Glomerular visceral epithelial cell (primary cell): ENCODE measurements at regions not wholly inside any gene's neighbourhood (a gene's known extent, or its start where the extent isn't known, plus 50 kb on each side); places are given as distances from the start of the nearest gene placed in this dataset.
A peak's percentile ranks its signal among the peaks of the same experiment; 100 is the strongest.
"Not testable (repeated sequence)": the region's sequence is repeated elsewhere in the genome, so short reads cannot be mapped to it uniquely, and the experiment has no call there.

Source experiments
- DNase-seq: peaks from one replicate; pipeline ENCODE4 v3.0.0-alpha.2; 2016; ENCODE audit errors: extremely low spot score

GRCh38 chr1:191662746-191663145 is 495.5 kb upstream of the RGS18 start:
- DNase-seq, result no peak

GRCh38 chr1:191668525-191668924 is 489.7 kb upstream of the RGS18 start:
- DNase-seq, result no peak

GRCh38 chr1:191669629-191670028 is 488.6 kb upstream of the RGS18 start:
- DNase-seq, result no peak

DNA sequence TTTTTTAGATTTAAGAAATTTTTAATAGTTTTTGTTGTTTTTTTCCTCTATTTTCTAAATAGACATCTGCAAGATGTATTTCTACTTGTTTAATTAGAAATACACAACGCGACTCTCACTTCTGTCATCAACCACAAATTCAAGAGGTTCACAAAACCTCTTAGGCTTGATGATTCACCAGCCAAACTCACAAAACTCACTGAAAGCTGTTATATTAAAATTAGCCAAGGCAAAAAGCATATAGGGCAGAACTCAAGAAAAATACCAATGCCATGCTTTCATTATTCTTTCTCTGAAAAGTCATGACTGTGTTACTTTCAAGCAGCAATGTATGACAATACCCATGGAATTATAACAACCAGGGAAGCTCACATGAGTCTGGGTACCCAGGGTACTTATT is 487.0 kb upstream of the RGS18 start:
- DNase-seq, result peak; percentile 25

GRCh38 chr1:191674626-191675179 is 483.6 kb upstream of the RGS18 start:
- DNase-seq, result no peak

DNA sequence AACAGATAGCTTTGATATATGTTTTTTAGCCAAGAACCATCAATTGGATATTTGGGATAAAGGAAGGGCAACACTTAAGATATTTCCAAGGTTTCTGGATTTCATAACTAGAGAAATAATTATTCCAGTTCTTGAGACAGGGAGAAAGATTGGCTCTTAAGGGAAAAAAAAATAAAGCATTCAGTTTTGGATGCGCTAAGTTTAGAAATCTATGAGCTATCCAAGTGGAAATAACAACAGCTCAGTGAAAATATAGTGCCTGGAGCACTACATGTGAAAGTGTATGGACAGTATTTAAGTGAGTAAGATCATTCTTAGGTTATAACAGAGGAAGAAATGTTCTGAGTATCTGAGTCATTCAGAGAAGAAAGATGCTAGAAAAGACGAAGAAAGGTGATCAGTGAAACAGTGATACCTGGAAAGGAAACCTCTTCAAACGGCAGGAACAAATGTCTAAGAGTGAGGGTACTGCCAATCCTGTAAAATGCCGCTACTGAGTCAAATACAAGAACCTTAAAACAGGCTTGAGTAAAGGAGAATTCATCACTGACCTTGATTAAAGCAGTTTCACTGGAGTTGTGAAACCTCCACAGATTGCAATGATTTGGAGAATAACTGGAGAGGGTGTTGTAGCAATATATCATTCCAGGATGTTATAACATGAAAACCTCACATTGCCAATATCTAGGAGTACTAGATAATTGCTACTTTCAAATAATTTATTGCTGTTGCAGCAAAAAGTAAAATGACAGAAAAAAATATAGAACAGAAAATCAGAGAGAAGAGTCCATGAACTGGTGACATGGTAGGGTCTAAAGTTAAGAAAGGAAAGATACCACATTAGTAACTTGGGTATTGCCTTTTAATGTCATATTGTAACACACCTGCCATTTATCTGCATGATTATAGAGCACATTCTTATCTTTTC is 482.1 kb upstream of the RGS18 start:
- no peak for DNase-seq

DNA sequence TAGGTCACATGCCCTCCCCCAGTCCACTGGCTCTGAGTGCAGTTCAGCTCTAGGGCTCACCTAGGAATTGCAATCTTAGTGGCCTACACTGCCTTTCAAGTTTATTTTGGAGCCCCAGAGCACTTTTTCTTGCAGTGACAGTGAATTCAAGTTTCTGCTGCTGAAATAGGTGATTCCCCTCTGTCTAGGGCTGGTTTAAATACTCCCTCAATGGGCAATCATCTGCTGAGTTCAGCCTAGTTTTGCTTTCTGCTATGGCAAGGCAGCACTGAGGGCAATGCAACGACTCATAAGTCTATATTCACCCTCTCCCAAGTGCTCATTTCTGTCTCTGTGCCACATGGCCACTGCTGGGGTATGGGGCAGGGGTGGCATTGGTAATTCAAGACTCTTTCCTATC is 472.6 kb upstream of the RGS18 start:
- no peak for DNase-seq

GRCh38 chr1:191687721-191688120 is 470.5 kb upstream of the RGS18 start:
- no peak for DNase-seq

DNA sequence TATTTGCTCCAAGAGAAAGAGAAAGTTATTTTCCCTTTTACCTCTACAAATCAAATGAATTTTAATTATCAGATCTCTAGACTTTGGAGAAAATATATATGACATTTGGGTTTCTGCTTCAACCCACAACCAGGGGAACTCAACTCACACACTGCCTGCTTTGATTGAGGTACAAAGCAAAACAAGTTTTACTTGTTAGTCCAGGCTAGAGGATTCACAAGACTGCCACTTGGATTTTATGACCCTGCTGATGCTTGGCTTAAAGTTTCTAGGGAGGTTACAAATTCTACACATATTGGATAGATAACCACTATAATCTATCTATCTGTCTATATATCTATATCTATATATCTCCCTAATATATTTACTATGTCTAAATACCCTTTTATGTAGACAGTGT is 467.3 kb upstream of the RGS18 start:
- no peak for DNase-seq

DNA sequence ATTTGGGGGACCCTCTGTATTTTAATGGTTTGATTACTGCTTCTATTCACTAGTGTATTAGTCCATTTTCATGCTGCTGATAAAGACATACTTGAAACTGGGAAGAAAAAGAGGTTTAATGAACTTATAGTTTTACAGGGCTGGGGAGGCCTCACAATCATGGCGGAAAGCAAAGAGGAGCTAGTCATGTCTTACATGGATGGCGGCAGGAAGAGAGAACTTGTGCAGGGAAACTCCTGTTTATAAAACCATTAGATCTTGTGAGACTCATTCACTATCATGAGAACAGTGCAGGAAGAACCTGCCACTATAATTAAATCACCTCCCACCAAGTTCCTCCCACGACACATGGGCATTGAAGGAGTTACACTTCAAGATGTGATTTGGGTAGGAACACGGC is 464.5 kb upstream of the RGS18 start:
- DNase-seq, result no peak

GRCh38 chr1:191695865-191696264 is 462.4 kb upstream of the RGS18 start:
- DNase-seq, result no peak

- no peak for DNase-seq
Measured at GRCh38 chr1:191696354-191696753, 461.9 kb upstream of the RGS18 start.

DNA sequence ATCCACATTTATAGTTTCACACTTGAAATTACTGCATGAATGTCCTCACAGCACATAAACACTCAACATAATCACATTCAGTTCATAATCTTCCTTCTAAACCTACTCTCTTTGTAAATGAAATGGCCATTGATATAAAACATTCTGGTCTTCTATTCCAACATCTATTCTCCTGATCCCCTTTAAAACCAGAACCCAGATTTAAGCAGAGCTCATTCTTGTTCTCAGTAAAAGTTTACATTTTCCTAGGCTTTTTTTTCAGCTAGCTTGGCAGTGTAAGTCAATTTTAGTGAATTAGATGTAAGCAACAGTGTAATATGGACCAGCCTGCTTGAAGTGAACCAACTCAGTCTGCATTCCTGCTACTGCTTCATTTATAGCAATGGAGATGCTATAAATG is 460.7 kb upstream of the RGS18 start:
- no peak for DNase-seq

DNA sequence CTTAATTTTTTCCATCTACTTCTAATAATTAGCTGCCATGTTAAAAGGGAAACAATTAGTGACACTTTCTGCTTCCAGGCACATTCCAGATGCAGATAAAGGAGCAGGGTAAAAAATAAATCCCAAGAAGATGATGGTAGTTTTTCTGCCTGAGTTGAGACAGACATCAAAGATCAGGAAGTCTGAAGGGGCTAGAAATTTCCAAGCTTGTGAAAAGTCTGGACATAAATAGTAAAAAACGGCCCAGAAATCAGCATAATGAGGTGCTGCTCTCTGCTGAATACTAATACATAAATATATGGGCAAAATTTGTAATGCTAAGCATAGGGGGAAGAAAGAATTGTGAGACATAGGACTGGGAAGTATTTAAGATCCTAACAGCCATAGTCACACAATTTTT is 460.0 kb upstream of the RGS18 start:
- no peak for DNase-seq

GRCh38 chr1:191699343-191699742 is 458.9 kb upstream of the RGS18 start:
- DNase-seq, result no peak

DNA sequence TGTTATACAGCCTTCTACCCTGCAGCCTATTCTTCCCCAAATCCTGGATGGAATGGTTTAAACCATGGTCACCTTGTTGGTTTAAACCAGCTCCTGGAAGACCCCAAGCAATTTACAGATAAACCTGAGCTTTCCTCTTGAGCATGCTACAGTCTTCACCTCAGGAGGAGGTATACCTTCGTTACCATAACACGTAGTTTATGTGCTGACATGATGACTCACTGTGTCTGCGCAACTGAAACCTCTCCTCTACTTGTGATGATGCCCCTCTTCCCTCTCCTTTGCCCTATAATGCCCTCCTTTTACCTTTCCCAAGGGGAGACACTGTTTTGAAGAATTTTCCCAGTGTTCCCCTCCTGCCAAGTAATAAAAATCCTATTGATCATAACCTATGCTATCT is 457.3 kb upstream of the RGS18 start:
- no peak for DNase-seq

DNA sequence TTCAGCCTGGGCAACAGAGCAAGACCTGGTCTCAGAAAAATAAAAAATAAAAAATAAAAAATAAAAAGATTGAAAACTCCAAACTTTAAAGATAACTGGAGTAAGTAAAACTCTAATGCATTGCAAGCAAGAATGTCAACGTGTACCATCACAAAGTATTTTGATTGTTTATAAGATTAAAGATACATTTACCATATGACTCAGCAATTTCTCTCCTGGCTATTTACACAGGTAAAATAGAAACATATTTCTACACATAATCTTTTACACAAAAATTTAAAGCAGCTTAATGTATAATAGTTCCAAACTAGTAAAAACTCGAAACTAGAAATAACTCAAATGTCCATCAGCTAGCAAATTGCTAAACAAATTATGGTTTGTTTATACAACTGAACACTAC is 456.1 kb upstream of the RGS18 start:
- DNase-seq, result no peak

- DNase-seq, result no peak
Measured at GRCh38 chr1:191707288-191707687, 451.0 kb upstream of the RGS18 start.

DNA sequence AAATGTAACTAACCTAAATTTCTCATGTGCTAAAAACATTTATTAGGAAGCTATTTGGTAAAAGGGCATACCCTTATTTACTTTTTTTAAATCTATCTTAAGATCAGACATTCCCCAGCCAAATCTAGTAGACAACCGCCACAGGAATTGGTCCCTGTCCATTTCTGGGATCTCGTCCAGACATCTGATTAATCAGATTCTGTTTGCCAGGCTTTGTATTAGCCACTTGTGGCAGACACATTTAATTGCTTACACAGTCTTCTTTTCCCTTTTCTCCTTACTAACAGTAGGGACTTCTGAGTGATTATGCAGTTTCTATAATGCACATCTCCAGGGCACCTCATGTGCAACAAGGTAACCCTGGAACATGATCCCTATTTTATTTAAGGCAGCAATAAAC is 449.0 kb upstream of the RGS18 start:
- no peak for DNase-seq

DNA sequence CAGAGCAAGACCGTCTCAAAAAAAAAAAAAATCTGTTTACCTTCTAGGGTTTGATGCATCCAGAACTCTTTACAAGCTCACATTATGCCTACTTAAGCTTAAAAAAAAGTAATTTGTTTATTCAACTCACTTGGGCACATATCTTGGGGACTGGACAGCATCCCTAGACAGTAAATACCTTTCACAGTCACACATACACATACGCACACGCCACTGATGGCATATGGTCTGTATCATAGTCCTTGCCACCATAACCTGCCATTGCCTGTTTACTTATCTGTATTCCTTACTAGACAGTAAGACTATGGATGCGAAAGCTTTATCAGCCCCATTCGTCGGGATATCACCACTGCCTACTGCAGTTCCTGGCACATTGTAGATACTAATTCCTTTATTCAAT is 446.3 kb upstream of the RGS18 start:
- DNase-seq, result no peak

DNA sequence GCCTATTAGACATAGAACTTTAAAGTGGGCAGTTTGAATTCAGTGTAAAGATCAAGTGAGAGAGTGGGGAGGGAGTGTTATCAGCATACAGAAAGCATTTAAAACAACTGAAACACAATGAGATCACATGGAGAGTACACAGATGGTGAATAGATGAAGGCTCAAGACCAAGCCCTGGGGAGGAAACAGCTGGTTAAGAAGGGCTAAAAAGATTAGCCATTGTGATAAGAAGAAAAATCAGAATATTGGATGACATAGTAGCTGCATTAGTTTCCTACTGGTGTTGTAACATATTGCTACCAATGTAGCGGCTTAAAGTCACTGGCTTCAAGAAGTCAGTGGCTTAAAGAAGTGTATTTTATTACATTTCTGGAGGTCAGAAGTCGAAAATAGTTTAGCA is 443.4 kb upstream of the RGS18 start:
- DNase-seq, result no peak

GRCh38 chr1:191729742-191730141 is 428.5 kb upstream of the RGS18 start:
- DNase-seq, result no peak

DNA sequence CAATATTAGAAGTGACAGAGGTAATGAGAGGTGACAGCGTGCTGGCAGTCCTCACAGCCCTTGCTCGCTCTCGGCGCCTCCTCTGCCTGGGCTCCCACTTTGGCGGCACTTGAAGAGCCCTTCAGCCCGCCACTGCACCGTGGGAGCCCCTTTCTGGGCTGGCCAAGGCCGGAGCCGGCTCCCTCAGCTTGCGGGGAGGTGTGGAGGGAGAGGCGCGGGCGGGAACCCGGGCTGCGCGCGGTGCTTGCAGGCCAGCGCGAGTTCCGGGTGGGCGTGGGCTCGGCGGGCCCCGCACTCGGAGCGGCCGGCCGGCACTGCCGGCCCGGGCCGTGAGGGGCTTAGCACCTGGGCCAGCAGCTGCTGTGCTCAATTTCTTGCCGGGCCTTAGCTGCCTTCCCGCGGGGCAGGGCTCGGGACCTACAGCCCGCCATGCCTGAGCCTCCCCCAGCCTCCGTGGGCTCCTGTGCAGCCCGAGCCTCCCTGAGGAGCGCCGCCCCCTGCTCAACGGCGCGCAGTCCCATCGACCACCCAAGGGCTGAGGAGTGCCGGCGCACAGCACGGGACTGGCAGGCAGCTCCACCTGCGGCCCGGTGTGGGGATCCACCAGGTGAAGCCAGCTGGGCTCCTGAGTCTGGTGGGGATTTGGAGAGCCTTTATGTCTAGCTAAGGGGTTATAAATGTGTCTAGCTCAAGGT is 426.5 kb upstream of the RGS18 start:
- DNase-seq, result not testable (repeated sequence)
